PC-3 (cell line): ENCODE measurements at regions not wholly inside any gene's neighbourhood (a gene's known extent, or its start where the extent isn't known, plus 50 kb on each side); places are given as distances from the start of the nearest gene placed in this dataset.

ENCODE experiments used
- CTCF ChIP-seq: fragments of 300-600 bp; sonication (generic); conservative IDR thresholded peaks from 2 replicates; pipeline ENCODE4 v1.5.1; 2017; ENCODE audit warnings: antibody characterized with exemption, low read depth, mild to moderate bottlenecking, low read length
- EZH2 ChIP-seq: fragments of 300-600 bp; sonication (generic); IDR thresholded peaks from one replicate; pipeline ENCODE4 v1.6.1; 2017; ENCODE audit warnings: antibody characterized with exemption, mild to moderate bottlenecking, low read length; ENCODE audit not compliant: unreplicated experiment
- EZH2phosphoT487 ChIP-seq: fragments of 300-600 bp; sonication (generic); IDR thresholded peaks from 2 replicates; pipeline ENCODE4 v1.6.1; 2018; ENCODE audit warnings: mild to moderate bottlenecking, antibody characterized with exemption, low read length, borderline replicate concordance

GRCh38 chr11:130719220-130719915 lies 196.9 kb downstream of the SNX19 start:
- TF ChIP-seq CTCF = no peak
- TF ChIP-seq EZH2 = no peak
- TF ChIP-seq EZH2phosphoT487 = no peak
